ENCODE measurements at regions not wholly inside any gene's neighbourhood (a gene's known extent, or its start where the extent isn't known, plus 50 kb on each side); places are given as distances from the start of the nearest gene placed in this dataset.

DNA sequence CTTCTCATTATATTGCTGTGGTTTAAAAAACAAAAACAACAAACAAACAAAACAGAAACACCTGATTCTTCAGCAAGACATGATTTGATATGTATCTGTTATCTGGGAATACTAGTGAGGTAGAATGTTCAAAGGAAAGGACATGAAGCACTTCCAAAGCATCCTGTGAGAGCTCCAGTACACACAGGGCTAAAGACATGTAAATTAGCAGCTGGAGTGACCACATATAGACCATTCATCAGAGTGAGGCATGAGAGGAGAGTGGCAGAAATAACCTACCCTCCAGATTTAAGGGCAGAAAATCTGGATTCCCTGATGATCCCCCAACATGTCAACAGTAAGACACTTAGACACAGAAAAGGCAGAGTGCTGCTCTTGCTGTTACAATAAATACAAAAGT, 260.5 kb upstream of the CHRM3 start:
- no peak for TF ChIP-seq SREBF2 (IDR thresholded peaks at IDR 0.05)
- TF ChIP-seq, protein P1, sequence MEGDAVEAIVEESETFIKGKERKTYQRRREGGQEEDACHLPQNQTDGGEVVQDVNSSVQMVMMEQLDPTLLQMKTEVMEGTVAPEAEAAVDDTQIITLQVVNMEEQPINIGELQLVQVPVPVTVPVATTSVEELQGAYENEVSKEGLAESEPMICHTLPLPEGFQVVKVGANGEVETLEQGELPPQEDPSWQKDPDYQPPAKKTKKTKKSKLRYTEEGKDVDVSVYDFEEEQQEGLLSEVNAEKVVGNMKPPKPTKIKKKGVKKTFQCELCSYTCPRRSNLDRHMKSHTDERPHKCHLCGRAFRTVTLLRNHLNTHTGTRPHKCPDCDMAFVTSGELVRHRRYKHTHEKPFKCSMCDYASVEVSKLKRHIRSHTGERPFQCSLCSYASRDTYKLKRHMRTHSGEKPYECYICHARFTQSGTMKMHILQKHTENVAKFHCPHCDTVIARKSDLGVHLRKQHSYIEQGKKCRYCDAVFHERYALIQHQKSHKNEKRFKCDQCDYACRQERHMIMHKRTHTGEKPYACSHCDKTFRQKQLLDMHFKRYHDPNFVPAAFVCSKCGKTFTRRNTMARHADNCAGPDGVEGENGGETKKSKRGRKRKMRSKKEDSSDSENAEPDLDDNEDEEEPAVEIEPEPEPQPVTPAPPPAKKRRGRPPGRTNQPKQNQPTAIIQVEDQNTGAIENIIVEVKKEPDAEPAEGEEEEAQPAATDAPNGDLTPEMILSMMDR (IDR thresholded peaks at IDR 0.05) = no peak
